ENCODE measurements at regions not wholly inside any gene's neighbourhood (a gene's known extent, or its start where the extent isn't known, plus 50 kb on each side); places are given as distances from the start of the nearest gene placed in this dataset.

DNA sequence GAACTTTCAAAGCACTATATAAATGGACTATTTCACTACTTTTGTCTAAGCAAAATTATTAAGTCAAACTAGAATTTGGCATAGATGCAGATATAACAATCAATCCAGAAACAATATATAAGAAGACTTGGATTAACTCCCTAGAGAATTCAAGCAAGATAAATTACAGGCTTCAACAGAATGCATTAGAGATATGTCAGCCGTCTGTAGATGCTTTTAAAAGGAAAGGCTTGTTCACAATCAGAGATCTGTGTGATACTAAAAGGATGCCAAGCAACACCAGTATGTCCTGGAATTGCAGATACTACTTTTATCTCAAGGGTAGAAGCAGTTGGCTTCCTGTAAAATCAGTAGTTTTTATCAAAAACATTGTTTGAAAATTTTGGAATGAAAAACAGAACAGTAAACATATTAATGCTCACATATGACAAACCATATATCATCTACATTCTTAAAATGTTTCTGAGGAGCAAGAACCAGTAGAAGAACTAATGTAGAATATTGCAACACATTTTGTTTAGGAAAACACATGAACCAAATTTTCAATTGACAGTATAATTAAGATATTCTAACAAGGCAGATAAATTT lies 947.9 kb upstream of the LRRN3 start:
- H2BK120ac ChIP-seq (ENCODE audit: low read depth, low read length): no peak overlapping the region
- no peak overlapping the region for H3K18ac ChIP-seq (ENCODE audit: low read depth, low read length)
- H4K8ac ChIP-seq (ENCODE audit: low read depth in 2 of 2, low read length in 2 of 2): no peak overlapping the region
- H2BK5ac ChIP-seq (ENCODE audit: low read depth, low read length, poor library complexity, severe bottlenecking): no peak overlapping the region
- no peaks in the 10 kb centered on the region for H3K27me3 ChIP-seq (ENCODE audit: control insufficient read depth, insufficient read depth, low read length)
- no peak overlapping the region for H2BK20ac ChIP-seq (ENCODE audit: low read depth, low read length)
- H3K23ac ChIP-seq (ENCODE audit: low read depth, low read length): no peak overlapping the region
- POLR2A ChIA-PET (ENCODE audit: unreplicated experiment): no interaction called here
- no peak overlapping the region for H4K91ac ChIP-seq (ENCODE audit: insufficient read depth, low read depth, low read length)
- H3K9me1 ChIP-seq (ENCODE audit: insufficient read depth, low read length): no peaks in the 10 kb centered on the region
- H3K14ac ChIP-seq (replicated peaks; ENCODE audit: low read depth, low read length): no peak overlapping the region
- H3K4me3 ChIP-seq (ENCODE audit: insufficient read depth, low read depth, low read length): no peak overlapping the region
- ATAC-seq (ENCODE audit: low read depth) (no peak), DNase-seq (no peak)
- no peaks in the 10 kb centered on the region for H4K20me1 ChIP-seq (ENCODE audit: insufficient read depth, low read length)
- H2AK9ac ChIP-seq (replicated peaks; ENCODE audit: low read depth, low read length, poor library complexity): no peak overlapping the region
- no peak overlapping the region for H3K9ac ChIP-seq (ENCODE audit: low read depth, low read length)
- dilution Hi-C loops (cut with HindIII; ENCODE audit: low sequenced_read_pairs, unreplicated experiment): no loop called here
- H2AK5ac ChIP-seq (ENCODE audit: low read depth, low read length): no peak overlapping the region
- no TSS peak for BruUV-seq (replicated peaks)
- no peak overlapping the region for H3K27ac ChIP-seq (ENCODE audit: insufficient read depth, low read length)
- H2AFZ ChIP-seq (replicated peaks; ENCODE audit: low read length, poor library complexity): no peak overlapping the region
- WGBS, 2 experiments (ENCODE audit: extremely low coverage in 2 of 2, insufficient read length in 1 of 2): no CpG with 5 or more reads among the region's 1 CpG
- no peaks in the 10 kb centered on the region for H3K4me1 ChIP-seq (ENCODE audit: control insufficient read depth, insufficient read depth, low read length)
- no peak overlapping the region for H3K4me2 ChIP-seq (ENCODE audit: low read depth, low read length)
- H3K4ac ChIP-seq (ENCODE audit: low read depth, low read length): no peak overlapping the region
- no peaks in the 10 kb centered on the region for H3K36me3 ChIP-seq (ENCODE audit: control insufficient read depth, insufficient read depth, low read length)
- no peak overlapping the region for H3K56ac ChIP-seq (ENCODE audit: extremely low read depth, insufficient read depth, low read length)
- TF ChIP-seq CEBPB (IDR thresholded peaks at IDR 0.05; ENCODE audit: low read depth, low read length) (0 out of 2 replicates have a peak, but pooled peaks have one; percentile 4), MAFK (IDR thresholded peaks at IDR 0.05; ENCODE audit: low read depth, low read length) (no peak), MAZ (IDR thresholded peaks at IDR 0.05; ENCODE audit: borderline replicate concordance, low read depth, low read length) (no peak)
- intact Hi-C loops (cut with micrococcal nuclease): no loop called here
- in situ Hi-C loops (cut with MboI; ENCODE audit: low sequenced_read_pairs): no loop called here
- H2BK15ac ChIP-seq (ENCODE audit: low read depth, low read length): no peak overlapping the region
- CTCF ChIA-PET: no interaction called here
- no peaks in the 10 kb centered on the region for H3K79me1 ChIP-seq (ENCODE audit: low read depth in 1 of 2, low read length in 2 of 2)
- no peak overlapping the region for H4K5ac ChIP-seq (ENCODE audit: low read depth, low read length)
- peaks cover under 1% of the 10 kb centered on the region; the same call in 1 of the 2 replicates for H3K9me3 ChIP-seq (ENCODE audit: control insufficient read depth, insufficient read depth, low read length)
